ENCODE measurements at regions not wholly inside any gene's neighbourhood (a gene's known extent, or its start where the extent isn't known, plus 50 kb on each side); places are given as distances from the start of the nearest gene placed in this dataset.

DNA sequence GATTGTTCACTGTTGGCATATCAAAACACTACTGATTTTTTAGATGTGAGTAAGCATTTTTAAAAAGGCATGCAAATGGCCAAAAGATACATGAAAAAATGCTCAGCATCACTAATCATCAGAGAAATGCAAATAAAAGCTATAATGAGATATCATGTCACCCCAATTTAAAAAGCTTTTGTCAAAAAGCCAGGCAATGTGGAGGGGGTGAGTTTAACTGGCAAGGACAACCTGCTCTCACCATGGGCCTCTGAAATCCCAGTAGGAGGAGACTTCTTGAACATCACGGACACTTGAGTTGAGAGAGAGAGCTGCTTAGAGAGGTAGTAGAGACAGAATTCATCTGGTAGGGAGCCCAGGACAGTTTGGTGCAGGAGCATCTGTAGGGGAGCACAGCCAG lies 347.1 kb upstream of the MPDZ start:
- TF ChIP-seq, protein P1, sequence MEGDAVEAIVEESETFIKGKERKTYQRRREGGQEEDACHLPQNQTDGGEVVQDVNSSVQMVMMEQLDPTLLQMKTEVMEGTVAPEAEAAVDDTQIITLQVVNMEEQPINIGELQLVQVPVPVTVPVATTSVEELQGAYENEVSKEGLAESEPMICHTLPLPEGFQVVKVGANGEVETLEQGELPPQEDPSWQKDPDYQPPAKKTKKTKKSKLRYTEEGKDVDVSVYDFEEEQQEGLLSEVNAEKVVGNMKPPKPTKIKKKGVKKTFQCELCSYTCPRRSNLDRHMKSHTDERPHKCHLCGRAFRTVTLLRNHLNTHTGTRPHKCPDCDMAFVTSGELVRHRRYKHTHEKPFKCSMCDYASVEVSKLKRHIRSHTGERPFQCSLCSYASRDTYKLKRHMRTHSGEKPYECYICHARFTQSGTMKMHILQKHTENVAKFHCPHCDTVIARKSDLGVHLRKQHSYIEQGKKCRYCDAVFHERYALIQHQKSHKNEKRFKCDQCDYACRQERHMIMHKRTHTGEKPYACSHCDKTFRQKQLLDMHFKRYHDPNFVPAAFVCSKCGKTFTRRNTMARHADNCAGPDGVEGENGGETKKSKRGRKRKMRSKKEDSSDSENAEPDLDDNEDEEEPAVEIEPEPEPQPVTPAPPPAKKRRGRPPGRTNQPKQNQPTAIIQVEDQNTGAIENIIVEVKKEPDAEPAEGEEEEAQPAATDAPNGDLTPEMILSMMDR (IDR thresholded peaks at IDR 0.05; ENCODE audit: extremely low read depth in 1 of 2, insufficient read depth in 1 of 2, low read depth in 1 of 2, low read length in 2 of 2): no peak
- TF ChIP-seq EZH2 (IDR thresholded peaks at IDR 0.05; ENCODE audit: borderline replicate concordance, low read depth, low read length, severe bottlenecking) (no peak), POLR2A (IDR thresholded peaks at IDR 0.05; ENCODE audit: low read depth, low read length) (no peak), MAX (IDR thresholded peaks at IDR 0.05; ENCODE audit: insufficient read depth, insufficient read length) (no peak), FOS (IDR thresholded peaks at IDR 0.05; ENCODE audit: borderline replicate concordance, insufficient read depth, low read length) (no peak), POLR2AphosphoS5 (IDR thresholded peaks at IDR 0.05; ENCODE audit: insufficient read depth, low read depth, low read length) (no peak), MYC (IDR thresholded peaks at IDR 0.05; ENCODE audit: low read depth, low read length) (no peak), JUN (IDR thresholded peaks at IDR 0.05; ENCODE audit: borderline replicate concordance, insufficient read depth, insufficient read length, low read depth) (no peak)

Measured in endothelial cell of umbilical vein (primary cell).